ENCODE measurements at regions not wholly inside any gene's neighbourhood (a gene's known extent, or its start where the extent isn't known, plus 50 kb on each side); places are given as distances from the start of the nearest gene placed in this dataset.

DNA sequence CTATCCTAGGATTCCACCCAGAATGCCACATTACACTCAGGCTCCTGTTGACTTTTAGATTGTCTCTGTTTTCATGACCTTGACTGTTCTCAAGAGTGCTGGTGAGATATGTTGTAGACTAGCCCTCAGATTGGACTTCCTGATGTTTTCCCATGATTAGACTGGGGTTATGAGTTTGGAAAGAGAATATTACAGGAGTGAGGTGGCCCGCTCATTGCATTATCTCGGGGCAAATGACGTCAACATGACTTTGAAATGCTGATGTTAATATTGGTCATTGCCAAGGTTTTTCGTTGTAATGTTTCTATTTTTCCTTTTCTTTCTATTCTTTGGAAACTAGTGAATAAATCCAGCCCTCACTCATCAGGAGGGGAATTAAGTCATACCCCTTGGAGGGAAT is 355.7 kb upstream of the MON1B start:
- POLR2A ChIA-PET, result no interaction called here
- H3K4me1 ChIP-seq (ENCODE audit: control insufficient read depth, insufficient read depth, low read length), result no peaks in the 10 kb centered on the region
- intact Hi-C loops (cut with micrococcal nuclease; ENCODE audit: unreplicated experiment), result no loop called here
- no peak overlapping the region for H3K4me3 ChIP-seq (ENCODE audit: low read depth in 2 of 2, low read length in 2 of 2)
- TF ChIP-seq, protein P1, sequence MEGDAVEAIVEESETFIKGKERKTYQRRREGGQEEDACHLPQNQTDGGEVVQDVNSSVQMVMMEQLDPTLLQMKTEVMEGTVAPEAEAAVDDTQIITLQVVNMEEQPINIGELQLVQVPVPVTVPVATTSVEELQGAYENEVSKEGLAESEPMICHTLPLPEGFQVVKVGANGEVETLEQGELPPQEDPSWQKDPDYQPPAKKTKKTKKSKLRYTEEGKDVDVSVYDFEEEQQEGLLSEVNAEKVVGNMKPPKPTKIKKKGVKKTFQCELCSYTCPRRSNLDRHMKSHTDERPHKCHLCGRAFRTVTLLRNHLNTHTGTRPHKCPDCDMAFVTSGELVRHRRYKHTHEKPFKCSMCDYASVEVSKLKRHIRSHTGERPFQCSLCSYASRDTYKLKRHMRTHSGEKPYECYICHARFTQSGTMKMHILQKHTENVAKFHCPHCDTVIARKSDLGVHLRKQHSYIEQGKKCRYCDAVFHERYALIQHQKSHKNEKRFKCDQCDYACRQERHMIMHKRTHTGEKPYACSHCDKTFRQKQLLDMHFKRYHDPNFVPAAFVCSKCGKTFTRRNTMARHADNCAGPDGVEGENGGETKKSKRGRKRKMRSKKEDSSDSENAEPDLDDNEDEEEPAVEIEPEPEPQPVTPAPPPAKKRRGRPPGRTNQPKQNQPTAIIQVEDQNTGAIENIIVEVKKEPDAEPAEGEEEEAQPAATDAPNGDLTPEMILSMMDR (IDR thresholded peaks at IDR 0.05), result no peak
- no peak for TF ChIP-seq POLR2AphosphoS5 (IDR thresholded peaks at IDR 0.05; ENCODE audit: low read depth, low read length)
- TF ChIP-seq SIN3A (IDR thresholded peaks at IDR 0.05; ENCODE audit: borderline replicate concordance, insufficient read depth, low read depth, low read length), result no peak
- no peak for TF ChIP-seq TCF7L2 (IDR thresholded peaks at IDR 0.05; ENCODE audit: low read depth, low read length)
- TF ChIP-seq, protein P2, sequence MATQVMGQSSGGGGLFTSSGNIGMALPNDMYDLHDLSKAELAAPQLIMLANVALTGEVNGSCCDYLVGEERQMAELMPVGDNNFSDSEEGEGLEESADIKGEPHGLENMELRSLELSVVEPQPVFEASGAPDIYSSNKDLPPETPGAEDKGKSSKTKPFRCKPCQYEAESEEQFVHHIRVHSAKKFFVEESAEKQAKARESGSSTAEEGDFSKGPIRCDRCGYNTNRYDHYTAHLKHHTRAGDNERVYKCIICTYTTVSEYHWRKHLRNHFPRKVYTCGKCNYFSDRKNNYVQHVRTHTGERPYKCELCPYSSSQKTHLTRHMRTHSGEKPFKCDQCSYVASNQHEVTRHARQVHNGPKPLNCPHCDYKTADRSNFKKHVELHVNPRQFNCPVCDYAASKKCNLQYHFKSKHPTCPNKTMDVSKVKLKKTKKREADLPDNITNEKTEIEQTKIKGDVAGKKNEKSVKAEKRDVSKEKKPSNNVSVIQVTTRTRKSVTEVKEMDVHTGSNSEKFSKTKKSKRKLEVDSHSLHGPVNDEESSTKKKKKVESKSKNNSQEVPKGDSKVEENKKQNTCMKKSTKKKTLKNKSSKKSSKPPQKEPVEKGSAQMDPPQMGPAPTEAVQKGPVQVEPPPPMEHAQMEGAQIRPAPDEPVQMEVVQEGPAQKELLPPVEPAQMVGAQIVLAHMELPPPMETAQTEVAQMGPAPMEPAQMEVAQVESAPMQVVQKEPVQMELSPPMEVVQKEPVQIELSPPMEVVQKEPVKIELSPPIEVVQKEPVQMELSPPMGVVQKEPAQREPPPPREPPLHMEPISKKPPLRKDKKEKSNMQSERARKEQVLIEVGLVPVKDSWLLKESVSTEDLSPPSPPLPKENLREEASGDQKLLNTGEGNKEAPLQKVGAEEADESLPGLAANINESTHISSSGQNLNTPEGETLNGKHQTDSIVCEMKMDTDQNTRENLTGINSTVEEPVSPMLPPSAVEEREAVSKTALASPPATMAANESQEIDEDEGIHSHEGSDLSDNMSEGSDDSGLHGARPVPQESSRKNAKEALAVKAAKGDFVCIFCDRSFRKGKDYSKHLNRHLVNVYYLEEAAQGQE (IDR thresholded peaks at IDR 0.05; ENCODE audit: insufficient read depth in 1 of 2, low read depth in 2 of 2, low read length in 1 of 2), result no peak
- in situ Hi-C loops (cut with HindIII; ENCODE audit: low pct_unique_long_range_greater_than_20kb, low sequenced_read_pairs), result no loop called here
- BruUV-seq (replicated peaks), result no TSS peak
- CTCF ChIA-PET, result no interaction called here
- H3K36me3 ChIP-seq (ENCODE audit: control insufficient read depth, insufficient read depth, low read length), result no peaks in the 10 kb centered on the region
- H3K27ac ChIP-seq (ENCODE audit: low read length), result no peak overlapping the region
- H3K9me3 ChIP-seq (ENCODE audit: control insufficient read depth, insufficient read depth, low read depth, low read length), result no peaks in the 10 kb centered on the region
- no peak for ATAC-seq
- no peak for DNase-seq (ENCODE audit: low read depth, low spot score)
- H3K27me3 ChIP-seq (ENCODE audit: control insufficient read depth, insufficient read depth, low read length), result no peaks in the 10 kb centered on the region

DNA sequence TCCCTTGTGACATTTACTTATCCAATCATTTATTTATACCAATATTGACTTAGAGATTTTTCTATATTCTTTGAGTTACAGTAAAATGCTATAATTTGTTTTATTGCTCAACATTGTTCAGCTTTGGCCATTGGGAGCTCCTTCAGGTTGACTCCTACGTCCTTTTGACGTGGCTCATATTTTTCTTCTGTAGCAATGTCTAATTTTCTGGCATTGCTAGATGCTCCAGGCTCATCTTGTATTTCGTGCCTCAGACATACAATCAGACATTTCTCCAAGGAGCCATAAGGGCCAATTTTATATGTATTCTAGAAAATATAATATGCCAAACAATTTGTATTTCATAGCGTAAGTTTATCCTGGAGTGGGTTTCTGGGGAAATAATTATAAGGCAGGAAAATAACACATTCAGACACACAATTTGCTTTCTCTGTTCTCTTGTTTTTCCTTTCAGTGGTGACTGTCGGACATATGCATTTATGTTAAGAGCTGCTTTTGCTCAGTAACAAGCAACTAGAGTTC is 355.1 kb upstream of the MON1B start:
- CTCF ChIA-PET, result no interaction called here

More for the DNA sequence above, 355.1 kb upstream of the MON1B start:
- Histone ChIP-seq H3K4me1 (ENCODE audit: control insufficient read depth, insufficient read depth, low read length) (no peaks in the 10 kb centered on the region), H3K27ac (ENCODE audit: low read length) (no peak overlapping the region), H3K27me3 (ENCODE audit: control insufficient read depth, insufficient read depth, low read length) (no peaks in the 10 kb centered on the region), H3K36me3 (ENCODE audit: control insufficient read depth, insufficient read depth, low read length) (no peaks in the 10 kb centered on the region), H3K4me3 (ENCODE audit: low read depth in 2 of 2, low read length in 2 of 2) (no peak overlapping the region), H3K9me3 (ENCODE audit: control insufficient read depth, insufficient read depth, low read depth, low read length) (no peaks in the 10 kb centered on the region)
- POLR2A ChIA-PET, result no interaction called here
- intact Hi-C loops (cut with micrococcal nuclease; ENCODE audit: unreplicated experiment), result no loop called here
- DNase-seq (ENCODE audit: low read depth, low spot score), result no peak
- no peak for ATAC-seq
- TF ChIP-seq POLR2AphosphoS5 (IDR thresholded peaks at IDR 0.05; ENCODE audit: low read depth, low read length), result no peak
- no peak for TF ChIP-seq SIN3A (IDR thresholded peaks at IDR 0.05; ENCODE audit: borderline replicate concordance, insufficient read depth, low read depth, low read length)
- TF ChIP-seq TCF7L2 (IDR thresholded peaks at IDR 0.05; ENCODE audit: low read depth, low read length), result no peak
- TF ChIP-seq, protein P1 (IDR thresholded peaks at IDR 0.05), result no peak
- TF ChIP-seq, protein P2 (IDR thresholded peaks at IDR 0.05; ENCODE audit: insufficient read depth in 1 of 2, low read depth in 2 of 2, low read length in 1 of 2), result no peak
- in situ Hi-C loops (cut with HindIII; ENCODE audit: low pct_unique_long_range_greater_than_20kb, low sequenced_read_pairs), result no loop called here
- no TSS peak for BruUV-seq (replicated peaks)
